ENCODE measurements at regions not wholly inside any gene's neighbourhood (a gene's known extent, or its start where the extent isn't known, plus 50 kb on each side); places are given as distances from the start of the nearest gene placed in this dataset.
A peak's percentile ranks its signal among the peaks of the same experiment; 100 is the strongest.
"Not testable (repeated sequence)": the region's sequence is repeated elsewhere in the genome, so short reads cannot be mapped to it uniquely, and the experiment has no call there.

- DNase-seq, result not testable (repeated sequence)
Observed at GRCh38 chr15:39262995-39263772, 317.7 kb upstream of the THBS1 start.

- no peak for DNase-seq
Observed at GRCh38 chr15:39265261-39265660, 315.6 kb upstream of the THBS1 start.

DNA sequence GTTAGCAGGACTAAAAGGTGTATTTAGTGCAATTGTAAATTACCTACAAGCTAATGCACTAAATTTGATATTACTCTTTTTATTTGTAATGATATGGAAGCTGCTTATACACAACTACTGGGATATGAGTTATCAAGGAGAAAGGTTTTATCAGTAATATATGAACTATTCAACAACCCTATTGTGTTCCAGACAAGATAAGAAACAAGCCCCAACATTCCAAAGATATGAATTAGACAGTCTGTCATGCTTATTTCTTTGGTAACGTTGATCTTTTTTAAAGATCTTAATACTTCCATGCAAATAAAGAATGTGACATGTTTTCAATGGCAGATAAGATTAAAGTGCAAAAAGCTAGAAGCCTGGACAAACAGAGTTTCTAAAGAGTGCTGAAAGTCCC, 314.0 kb upstream of the THBS1 start:
- DNase-seq, result no peak

DNA sequence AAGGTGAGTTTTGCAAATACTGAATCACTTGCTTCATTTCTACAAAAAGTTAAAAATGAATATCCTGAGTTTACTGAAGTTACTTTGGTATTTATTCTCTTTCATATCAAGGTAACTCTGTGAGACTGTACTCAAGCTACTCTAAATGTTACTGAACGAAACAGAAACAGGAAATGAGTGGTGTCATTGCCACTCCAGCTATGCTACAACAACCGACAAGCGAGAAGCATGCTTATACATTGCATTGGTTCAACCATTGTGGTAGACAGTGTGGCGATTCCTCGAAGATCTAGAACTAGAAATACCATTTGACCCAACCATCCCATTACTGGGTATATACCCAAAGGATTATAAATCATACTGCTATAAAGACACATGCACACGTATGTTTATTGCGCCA, 313.2 kb upstream of the THBS1 start:
- DNase-seq, result no peak

GRCh38 chr15:39269352-39269751, 311.5 kb upstream of the THBS1 start:
- no peak for DNase-seq

DNA sequence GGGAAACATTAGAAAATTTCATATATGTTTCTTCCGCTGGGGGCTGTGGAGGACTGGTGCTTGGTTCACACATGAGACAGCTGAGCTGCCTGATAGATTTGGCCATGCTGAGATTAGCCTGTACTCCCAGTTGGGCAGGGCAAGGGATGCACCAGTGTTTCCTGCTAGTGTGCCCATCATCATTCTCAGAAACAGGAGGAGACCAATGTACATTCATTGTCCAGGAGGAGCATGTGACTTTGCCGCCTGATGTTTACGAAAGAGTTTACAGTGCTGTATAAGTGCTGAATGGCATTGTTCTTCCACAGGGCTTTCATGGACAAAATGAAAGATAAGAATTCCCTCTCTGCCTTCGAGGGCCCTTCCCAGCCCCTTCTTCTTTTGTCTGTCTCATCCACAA, 311.1 kb upstream of the THBS1 start:
- no peak for DNase-seq

DNA sequence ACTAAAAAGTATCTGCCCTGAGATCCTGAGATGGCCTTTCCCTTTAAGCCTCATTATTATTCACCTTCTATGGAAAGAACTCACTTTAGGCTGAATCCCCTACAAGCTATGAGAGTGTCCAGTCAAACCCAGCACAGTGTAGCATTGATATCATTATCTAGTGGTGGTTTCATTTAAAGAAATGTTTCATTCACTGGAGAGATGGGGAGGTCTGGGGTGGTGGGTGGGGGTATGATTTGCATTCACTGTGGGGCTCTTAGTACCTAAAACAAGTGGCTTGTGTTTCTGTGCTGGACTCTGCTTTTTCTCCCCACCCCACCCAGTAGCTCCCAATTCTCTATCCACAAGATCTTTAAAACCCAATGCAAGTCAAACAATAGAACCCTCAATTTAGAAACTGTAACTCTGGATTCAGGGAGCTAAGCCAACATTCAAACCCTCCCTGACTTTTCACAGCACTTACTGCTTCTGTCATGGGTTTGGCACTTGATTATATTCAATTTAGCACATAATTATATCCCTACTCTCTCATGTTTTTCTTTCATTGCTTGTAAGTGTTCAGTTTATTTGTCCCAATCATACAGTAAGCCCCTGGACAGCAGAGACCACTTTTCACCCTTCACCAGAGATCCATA, 310.5 kb upstream of the THBS1 start:
- no peak for DNase-seq

- no peak for DNase-seq
Observed at GRCh38 chr15:39270934-39271333, 309.9 kb upstream of the THBS1 start.

DNA sequence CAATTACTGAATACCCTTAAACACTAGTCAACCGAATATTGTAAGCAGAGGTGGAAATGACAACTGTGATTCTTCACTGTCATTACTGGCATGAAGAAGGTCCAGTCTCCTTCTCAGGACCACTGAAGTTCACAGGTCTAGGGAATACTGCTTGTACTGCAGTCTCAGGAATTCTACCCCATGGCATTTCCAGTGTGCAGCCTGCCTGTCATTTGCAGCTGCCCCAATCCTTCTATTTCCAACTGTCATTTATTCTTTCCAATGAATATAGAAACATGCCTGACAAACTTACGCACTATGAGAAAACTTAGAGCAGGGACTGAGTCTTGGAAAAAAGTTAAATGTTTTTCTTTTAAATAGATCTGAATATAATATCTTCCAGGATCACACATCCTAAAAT, 308.0 kb upstream of the THBS1 start:
- DNase-seq, result no peak

GRCh38 chr15:39273717-39274411, 307.0 kb upstream of the THBS1 start:
- DNase-seq, result no peak

DNA sequence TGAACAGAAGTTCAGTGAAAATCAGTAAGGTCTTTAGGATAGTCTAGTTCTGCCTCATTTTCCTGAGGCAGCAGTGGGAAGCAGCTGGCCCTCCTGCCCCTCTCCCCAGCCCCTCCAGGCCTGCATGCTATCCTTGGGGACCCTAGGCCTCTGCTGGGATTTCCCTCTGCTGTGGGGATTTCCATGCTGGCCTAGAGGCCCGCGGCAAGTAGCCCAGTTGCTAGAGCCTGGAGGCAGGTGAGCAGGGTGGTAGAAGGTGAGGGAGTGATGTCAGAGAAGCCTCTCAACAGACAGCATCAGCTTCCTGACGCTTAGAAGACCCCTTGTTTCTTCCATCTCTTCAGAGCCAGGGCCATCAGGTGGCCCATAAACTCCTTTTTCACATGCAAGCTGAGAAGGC, 305.8 kb upstream of the THBS1 start:
- DNase-seq, result no peak

DNA sequence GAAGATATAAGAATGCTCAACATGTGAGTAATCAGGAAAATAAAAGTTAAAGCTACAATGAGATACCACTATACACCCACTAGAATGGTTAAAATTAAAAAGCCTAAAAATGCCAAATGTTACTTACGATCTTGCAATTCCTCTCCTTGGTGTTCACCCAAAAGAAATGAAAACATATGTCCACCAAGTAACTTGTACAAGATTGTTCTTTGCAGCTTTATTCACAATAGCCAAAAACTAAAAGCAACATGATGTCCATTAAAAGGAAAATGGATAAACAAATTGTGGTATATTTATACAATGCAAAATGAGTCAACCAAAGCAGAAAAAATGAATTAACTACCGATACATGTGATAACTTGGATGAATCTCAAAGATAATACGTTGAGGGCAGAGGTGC, 301.6 kb upstream of the THBS1 start:
- DNase-seq, result no peak

DNA sequence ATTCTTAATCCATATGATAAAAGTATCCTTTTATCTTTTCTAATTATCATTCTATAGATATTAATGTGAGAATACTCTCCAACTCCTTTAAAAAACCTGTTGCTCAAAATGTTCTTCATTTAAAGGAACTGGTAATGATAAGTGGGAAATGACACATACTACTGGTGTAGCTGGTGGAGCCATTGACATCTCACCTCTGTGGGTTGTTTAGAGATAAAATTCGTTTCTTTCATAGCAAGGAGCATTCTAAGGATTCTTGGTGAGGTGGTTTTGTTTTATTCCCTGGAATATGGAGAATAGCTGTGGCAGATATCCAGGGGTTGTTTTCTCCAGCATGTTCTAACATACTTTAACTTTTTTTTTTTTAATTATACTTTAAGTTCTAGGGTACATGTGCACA, 299.8 kb upstream of the THBS1 start:
- no peak for DNase-seq

GRCh38 chr15:39282663-39283208, 298.1 kb upstream of the THBS1 start:
- DNase-seq, result no peak

DNA sequence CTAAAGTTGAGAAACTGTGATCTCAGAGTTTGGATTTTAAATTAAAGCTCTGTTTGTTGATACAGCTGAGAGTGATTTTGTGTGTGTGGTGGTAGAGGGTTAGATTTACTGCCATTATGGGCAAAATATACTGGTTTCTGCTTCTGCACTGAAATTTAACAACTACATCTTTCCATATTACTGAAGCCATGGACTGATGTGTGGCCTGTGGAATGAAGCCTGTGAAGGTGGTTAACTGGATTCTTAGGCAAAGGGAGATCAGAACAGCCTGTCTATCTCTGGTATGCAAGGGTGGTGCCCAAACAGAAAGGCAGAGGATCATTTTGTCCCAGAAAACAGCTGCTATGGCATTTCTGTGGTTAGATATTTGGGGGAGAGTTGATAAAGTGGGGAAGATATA, 297.3 kb upstream of the THBS1 start:
- DNase-seq, result no peak

- no peak for DNase-seq
Observed at GRCh38 chr15:39285071-39285470, 295.8 kb upstream of the THBS1 start.

- DNase-seq, result no peak
Observed at GRCh38 chr15:39285663-39286062, 295.2 kb upstream of the THBS1 start.

DNA sequence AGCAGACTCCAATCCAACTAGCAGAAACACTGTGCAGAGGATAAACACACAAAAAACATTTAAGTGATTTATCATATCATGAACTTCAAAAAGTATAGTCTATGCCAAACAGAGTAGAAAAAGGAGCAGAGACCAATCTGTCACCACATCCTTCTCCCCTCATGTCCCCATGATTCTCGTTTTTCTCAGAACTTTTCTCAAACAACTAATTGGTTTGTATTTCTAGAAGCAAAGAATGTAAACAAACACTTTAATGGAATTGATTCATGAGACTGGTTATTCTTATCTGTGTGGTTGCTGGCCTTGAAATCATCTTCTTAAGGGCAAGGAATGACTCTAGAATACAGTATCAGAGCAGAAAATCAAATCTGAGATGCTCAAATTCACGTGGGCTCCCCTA, 294.2 kb upstream of the THBS1 start:
- DNase-seq, result no peak

DNA sequence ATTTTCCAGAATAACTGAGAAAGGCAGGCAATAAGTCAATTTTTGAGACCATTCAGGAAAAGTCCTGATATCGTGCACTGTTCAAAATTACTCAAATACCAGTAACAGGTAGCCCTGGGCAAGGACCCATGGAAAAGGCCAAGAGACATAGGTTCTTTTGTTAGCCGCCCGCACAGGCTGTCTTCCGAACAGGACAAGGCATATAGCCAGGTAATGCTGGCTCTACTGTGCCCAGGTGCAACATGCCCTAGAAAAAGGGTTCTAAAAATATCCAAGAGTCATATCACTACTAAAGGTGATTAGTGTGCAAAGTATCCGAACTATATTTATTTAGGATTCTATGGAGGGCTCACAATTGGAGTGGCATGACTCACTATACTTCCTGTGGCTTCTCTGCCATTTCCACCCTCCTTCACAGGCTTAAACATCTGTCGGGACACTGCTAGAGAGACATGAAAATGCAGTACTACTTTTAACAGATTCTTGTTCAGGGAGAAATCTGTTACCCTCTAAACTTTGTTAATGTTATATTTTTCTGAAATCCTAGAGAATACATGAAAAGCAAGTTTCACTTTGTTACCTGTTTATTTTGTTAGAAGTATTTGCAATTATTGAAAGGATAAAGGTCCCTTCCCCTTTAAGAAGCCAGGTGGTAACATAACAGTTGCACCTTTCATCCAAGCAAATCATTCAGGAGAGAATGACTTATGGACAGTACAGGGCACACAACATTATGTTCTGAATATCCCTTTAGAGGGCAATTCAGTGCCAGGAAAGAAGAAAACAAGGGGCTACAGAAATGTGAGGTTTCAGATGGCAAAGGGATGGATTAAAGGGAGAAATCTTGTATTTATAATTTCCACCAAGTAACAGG, 293.3 kb upstream of the THBS1 start:
- DNase-seq, result peak; percentile 5

DNA sequence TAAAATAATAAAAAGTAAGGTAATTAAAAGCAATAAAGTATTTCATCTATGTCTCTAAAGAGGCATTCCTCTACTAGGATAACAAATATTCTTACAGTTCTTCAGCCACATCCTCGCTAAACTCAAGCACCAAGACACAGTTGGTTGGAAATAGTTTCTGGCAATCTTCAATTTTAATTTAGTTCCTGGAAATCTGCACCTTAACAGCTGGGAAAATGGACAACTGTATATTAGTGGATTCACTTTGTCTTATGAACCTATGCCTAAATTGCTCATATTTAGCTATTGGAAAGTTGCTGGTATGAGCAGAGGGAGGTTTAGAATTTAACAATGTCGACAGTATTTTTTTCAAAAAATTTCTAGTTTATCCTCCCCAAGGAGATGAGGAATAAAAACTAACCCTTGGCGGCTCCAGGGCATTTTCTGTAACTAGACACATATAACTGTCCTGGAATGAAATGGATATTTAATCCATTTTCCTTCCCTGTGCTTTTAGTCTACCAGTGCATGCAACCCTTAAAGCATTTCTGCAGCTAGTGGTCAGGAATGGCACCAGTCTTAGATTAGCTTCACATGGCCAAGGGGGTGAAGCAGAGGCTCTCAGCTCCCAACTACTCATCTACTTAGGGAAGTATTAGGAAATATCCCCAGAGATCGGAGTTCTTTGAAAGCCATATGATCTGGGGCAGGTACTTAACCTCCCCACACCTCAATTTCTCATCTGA, 290.0 kb upstream of the THBS1 start:
- DNase-seq, result no peak

GRCh38 chr15:39291690-39292089, 289.2 kb upstream of the THBS1 start:
- DNase-seq, result no peak

DNA sequence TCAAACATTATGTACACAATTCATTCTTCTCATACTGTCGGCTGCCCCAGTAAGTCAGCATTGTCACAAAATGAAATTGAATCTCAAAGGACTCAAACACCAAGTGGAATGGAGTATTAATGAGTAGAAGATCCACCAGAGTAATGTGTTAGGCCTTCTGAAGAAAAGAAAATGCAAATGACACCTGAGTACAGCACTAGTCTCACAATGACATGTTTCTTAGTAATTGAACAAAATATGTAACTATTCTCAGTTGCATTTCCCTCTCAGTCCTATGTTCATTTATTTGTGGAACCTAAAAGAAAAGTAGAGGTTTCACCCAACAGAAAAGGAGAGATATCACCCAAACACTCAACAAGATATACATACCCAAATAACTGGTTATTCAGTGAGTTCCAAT, 283.9 kb upstream of the THBS1 start:
- DNase-seq, result no peak
